ENCODE measurements at regions not wholly inside any gene's neighbourhood (a gene's known extent, or its start where the extent isn't known, plus 50 kb on each side); places are given as distances from the start of the nearest gene placed in this dataset.

DNA sequence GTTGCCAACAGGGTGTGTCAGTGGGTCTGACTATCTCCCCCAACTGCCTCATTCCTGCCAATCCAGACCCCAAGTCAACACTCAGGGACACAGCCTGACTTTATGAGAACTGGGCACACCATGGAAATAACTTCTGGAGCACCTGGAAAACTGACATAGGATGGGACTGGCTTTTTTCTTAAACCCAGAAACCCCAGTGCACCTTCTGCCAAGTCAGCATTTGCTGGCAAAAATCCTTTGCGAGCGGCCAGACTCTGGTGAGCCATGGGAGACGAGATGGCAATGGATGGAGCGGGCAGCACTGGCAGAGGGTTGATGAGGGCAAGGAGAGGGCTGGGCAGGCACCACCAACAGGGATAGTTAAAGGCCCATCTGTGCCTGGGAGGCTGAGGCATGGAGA is 114.4 kb upstream of the OSMR start:
- H3K36me3 ChIP-seq (ENCODE audit: control insufficient read depth in 3 of 3, insufficient read depth in 2 of 3, low read depth in 1 of 3, low read length in 3 of 3), result no peaks in the 10 kb centered on the region
- FAIRE-seq (no peak), DNase-seq (no peak)
- H3K27me3 ChIP-seq (ENCODE audit: control insufficient read depth in 3 of 3, insufficient read depth in 3 of 3, low read length in 3 of 3), result peaks cover 0 to 5% (median 0%) of the 10 kb centered on the region in 3 donors
- no peak overlapping the region for H3K27ac ChIP-seq (ENCODE audit: low read depth in 1 of 3, low read length in 2 of 3)
- H3K9me3 ChIP-seq (ENCODE audit: control insufficient read depth in 2 of 2, insufficient read depth in 1 of 2, low read depth in 1 of 2, low read length in 1 of 2), result no peaks in the 10 kb centered on the region
- WGBS, 3 donors, result 54 to 91% (median 64%) methylated on average over 4 of the region's 4 CpGs
- no peaks in the 10 kb centered on the region for H3K4me1 ChIP-seq (ENCODE audit: control insufficient read depth in 3 of 3, insufficient read depth in 2 of 3, low read depth in 1 of 3, low read length in 2 of 3)
- no peak overlapping the region for H3K4me3 ChIP-seq (ENCODE audit: low read depth in 1 of 3, low read length in 3 of 3)

GRCh38 chr5:38734353-38734752 is 111.5 kb upstream of the OSMR start:
- FAIRE-seq, result no peak
- 43 to 59% (median 45%) methylated on average over 4 of the region's 4 CpGs for WGBS, 3 donors
- H3K9me3 ChIP-seq (ENCODE audit: control insufficient read depth in 2 of 2, insufficient read depth in 1 of 2, low read depth in 1 of 2, low read length in 1 of 2), result no peaks in the 10 kb centered on the region

DNA sequence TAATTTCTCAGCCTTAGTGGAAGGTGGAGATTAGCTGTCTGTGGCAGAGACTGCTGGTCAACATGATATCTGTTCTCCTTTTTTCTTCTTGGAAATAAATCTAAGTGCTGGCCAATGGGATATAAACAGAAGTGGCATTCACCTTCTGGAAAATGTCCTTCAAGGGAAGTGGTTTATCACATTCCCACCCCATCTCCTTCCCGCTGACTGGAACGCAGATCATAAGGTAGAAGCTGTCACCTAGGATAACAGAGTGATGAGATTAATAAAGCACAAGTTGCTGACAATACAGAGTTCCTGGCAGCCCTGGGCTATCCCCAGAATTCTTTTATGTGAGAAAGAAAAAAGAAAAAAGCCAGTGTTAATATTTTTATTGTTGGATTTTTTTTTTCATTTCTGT is 109.7 kb upstream of the OSMR start:
- H3K9me3 ChIP-seq (ENCODE audit: control insufficient read depth in 2 of 2, insufficient read depth in 1 of 2, low read depth in 1 of 2, low read length in 1 of 2), result no peaks in the 10 kb centered on the region
- no peak for FAIRE-seq
- no peaks in the 10 kb centered on the region for H3K4me1 ChIP-seq (ENCODE audit: control insufficient read depth in 3 of 3, insufficient read depth in 2 of 3, low read depth in 1 of 3, low read length in 2 of 3)
- 43 to 87% (median 81%) methylated on average over 2 of the region's 2 CpGs for WGBS, 3 donors
- DNase-seq, result no peak
- no peaks in the 10 kb centered on the region for H3K36me3 ChIP-seq (ENCODE audit: control insufficient read depth in 3 of 3, insufficient read depth in 2 of 3, low read depth in 1 of 3, low read length in 3 of 3)
- peaks cover 0 to 4% (median 0%) of the 10 kb centered on the region in 3 donors for H3K27me3 ChIP-seq (ENCODE audit: control insufficient read depth in 3 of 3, insufficient read depth in 3 of 3, low read length in 3 of 3)
- H3K27ac ChIP-seq (ENCODE audit: low read depth in 1 of 3, low read length in 2 of 3), result no peak overlapping the region
- no peak overlapping the region for H3K4me3 ChIP-seq (ENCODE audit: low read depth in 1 of 3, low read length in 3 of 3)

More at GRCh38 chr5:38734353-38734752, 111.5 kb upstream of the OSMR start:
- Histone ChIP-seq H3K27ac (ENCODE audit: low read depth in 1 of 3, low read length in 2 of 3) (no peak overlapping the region), H3K4me1 (ENCODE audit: control insufficient read depth in 3 of 3, insufficient read depth in 2 of 3, low read depth in 1 of 3, low read length in 2 of 3) (no peaks in the 10 kb centered on the region), H3K27me3 (ENCODE audit: control insufficient read depth in 3 of 3, insufficient read depth in 3 of 3, low read length in 3 of 3) (peaks cover 0 to 4% (median 0%) of the 10 kb centered on the region in 3 donors), H3K4me3 (ENCODE audit: low read depth in 1 of 3, low read length in 3 of 3) (no peak overlapping the region), H3K36me3 (ENCODE audit: control insufficient read depth in 3 of 3, insufficient read depth in 2 of 3, low read depth in 1 of 3, low read length in 3 of 3) (no peaks in the 10 kb centered on the region)
- DNase-seq, result no peak

GRCh38 chr5:38737976-38738375 is 107.8 kb upstream of the OSMR start:
- DNase-seq (no peak), FAIRE-seq (no peak)
- Histone ChIP-seq H3K27me3 (ENCODE audit: control insufficient read depth in 3 of 3, insufficient read depth in 3 of 3, low read length in 3 of 3) (peaks cover 0 to 4% (median 0%) of the 10 kb centered on the region in 3 donors), H3K27ac (ENCODE audit: low read depth in 1 of 3, low read length in 2 of 3) (no peak overlapping the region), H3K9me3 (ENCODE audit: control insufficient read depth in 2 of 2, insufficient read depth in 1 of 2, low read depth in 1 of 2, low read length in 1 of 2) (no peaks in the 10 kb centered on the region), H3K4me1 (ENCODE audit: control insufficient read depth in 3 of 3, insufficient read depth in 2 of 3, low read depth in 1 of 3, low read length in 2 of 3) (no peaks in the 10 kb centered on the region), H3K4me3 (ENCODE audit: low read depth in 1 of 3, low read length in 3 of 3) (no peak overlapping the region), H3K36me3 (ENCODE audit: control insufficient read depth in 3 of 3, insufficient read depth in 2 of 3, low read depth in 1 of 3, low read length in 3 of 3) (no peaks in the 10 kb centered on the region)
- 85 to 93% (median 87%) methylated on average over 6 of the region's 6 CpGs for WGBS, 3 donors

DNA sequence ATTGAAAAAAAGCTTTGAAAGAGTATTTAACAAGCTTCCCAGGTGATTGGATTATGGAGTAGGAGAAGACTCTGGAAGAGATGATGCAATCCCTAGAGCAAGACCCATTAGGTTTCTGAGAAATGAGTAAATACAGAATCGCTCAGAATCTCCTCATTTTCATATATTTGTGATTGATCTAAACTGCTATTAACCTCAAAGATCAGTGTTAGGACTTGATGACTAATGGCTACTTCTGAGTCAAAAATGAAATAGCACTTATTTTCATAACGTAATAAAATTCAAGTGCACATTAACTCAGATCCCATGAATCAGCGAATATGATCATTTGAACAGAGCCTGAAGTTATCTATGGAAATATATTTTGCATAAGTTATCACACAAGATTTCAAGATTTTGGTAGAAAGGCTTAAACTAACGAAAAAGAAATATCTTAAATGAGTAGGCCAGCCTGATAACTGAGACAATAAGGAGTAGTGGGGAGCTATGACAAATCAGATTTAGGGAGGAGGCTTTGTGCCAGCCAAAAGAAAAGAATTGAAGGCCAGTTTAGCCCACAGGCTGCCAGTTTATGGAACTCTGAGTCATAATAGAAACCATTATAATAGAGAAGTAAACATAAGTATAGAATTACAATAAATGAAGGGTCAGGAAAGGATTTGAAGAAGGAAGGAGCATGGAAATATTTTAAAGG is 106.7 kb upstream of the OSMR start:
- no peak for DNase-seq
- Histone ChIP-seq H3K27ac (ENCODE audit: low read depth in 1 of 3, low read length in 2 of 3) (no peak overlapping the region), H3K36me3 (ENCODE audit: control insufficient read depth in 3 of 3, insufficient read depth in 2 of 3, low read depth in 1 of 3, low read length in 3 of 3) (no peaks in the 10 kb centered on the region), H3K4me3 (ENCODE audit: low read depth in 1 of 3, low read length in 3 of 3) (no peak overlapping the region), H3K27me3 (ENCODE audit: control insufficient read depth in 3 of 3, insufficient read depth in 3 of 3, low read length in 3 of 3) (no peaks in the 10 kb centered on the region), H3K9me3 (ENCODE audit: control insufficient read depth in 2 of 2, insufficient read depth in 1 of 2, low read depth in 1 of 2, low read length in 1 of 2) (no peaks in the 10 kb centered on the region), H3K4me1 (ENCODE audit: control insufficient read depth in 3 of 3, insufficient read depth in 2 of 3, low read depth in 1 of 3, low read length in 2 of 3) (no peaks in the 10 kb centered on the region)
- no peak for FAIRE-seq
- WGBS, 3 donors, result 65 to 82% (median 66%) methylated on average over 4 of the region's 4 CpGs

DNA sequence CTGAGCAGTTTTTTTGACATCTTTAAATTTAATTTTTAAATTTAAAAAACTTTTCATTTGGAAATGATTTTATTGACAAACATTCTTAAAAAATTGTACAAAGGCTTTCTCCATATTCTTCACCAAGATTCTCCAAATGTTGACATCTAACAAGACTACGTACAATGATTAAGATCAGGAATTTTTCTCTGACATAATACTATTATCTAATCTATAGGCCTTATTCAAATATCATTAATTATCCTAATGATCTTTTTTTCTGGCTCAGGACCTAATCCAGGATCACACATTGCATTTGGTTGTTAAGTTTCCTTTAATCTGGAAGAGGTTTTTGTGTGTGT is 106.1 kb upstream of the OSMR start:
- Histone ChIP-seq H3K27me3 (ENCODE audit: control insufficient read depth in 3 of 3, insufficient read depth in 3 of 3, low read length in 3 of 3) (no peaks in the 10 kb centered on the region), H3K4me3 (ENCODE audit: low read depth in 1 of 3, low read length in 3 of 3) (no peak overlapping the region), H3K9me3 (ENCODE audit: control insufficient read depth in 2 of 2, insufficient read depth in 1 of 2, low read depth in 1 of 2, low read length in 1 of 2) (no peaks in the 10 kb centered on the region), H3K36me3 (ENCODE audit: control insufficient read depth in 3 of 3, insufficient read depth in 2 of 3, low read depth in 1 of 3, low read length in 3 of 3) (no peaks in the 10 kb centered on the region), H3K4me1 (ENCODE audit: control insufficient read depth in 3 of 3, insufficient read depth in 2 of 3, low read depth in 1 of 3, low read length in 2 of 3) (no peaks in the 10 kb centered on the region), H3K27ac (ENCODE audit: low read depth in 1 of 3, low read length in 2 of 3) (no peak overlapping the region)
- 46 to 81% (median 47%) methylated on average over 1 of the region's 1 CpG for WGBS, 3 donors
- DNase-seq (no peak), FAIRE-seq (no peak)

GRCh38 chr5:38742821-38743220 is 103.0 kb upstream of the OSMR start:
- H3K4me1 ChIP-seq (ENCODE audit: control insufficient read depth in 3 of 3, insufficient read depth in 2 of 3, low read depth in 1 of 3, low read length in 2 of 3), result no peaks in the 10 kb centered on the region
- DNase-seq (no peak), FAIRE-seq (no peak)
- WGBS, 3 donors, result 49 to 60% (median 56%) methylated on average over 3 of the region's 3 CpGs
- no peaks in the 10 kb centered on the region for H3K36me3 ChIP-seq (ENCODE audit: control insufficient read depth in 3 of 3, insufficient read depth in 2 of 3, low read depth in 1 of 3, low read length in 3 of 3)
- H3K4me3 ChIP-seq (ENCODE audit: low read depth in 1 of 3, low read length in 3 of 3), result no peak overlapping the region
- no peak overlapping the region for H3K27ac ChIP-seq (ENCODE audit: low read depth in 1 of 3, low read length in 2 of 3)
- peaks cover 0 to 6% (median 0%) of the 10 kb centered on the region in 3 donors for H3K27me3 ChIP-seq (ENCODE audit: control insufficient read depth in 3 of 3, insufficient read depth in 3 of 3, low read length in 3 of 3)
- no peaks in the 10 kb centered on the region for H3K9me3 ChIP-seq (ENCODE audit: control insufficient read depth in 2 of 2, insufficient read depth in 1 of 2, low read depth in 1 of 2, low read length in 1 of 2)

- no peaks in the 10 kb centered on the region for H3K4me1 ChIP-seq (ENCODE audit: control insufficient read depth in 3 of 3, insufficient read depth in 2 of 3, low read depth in 1 of 3, low read length in 2 of 3)
- no peak for FAIRE-seq
- no peak overlapping the region for H3K4me3 ChIP-seq (ENCODE audit: low read depth in 1 of 3, low read length in 3 of 3)
- H3K27me3 ChIP-seq (ENCODE audit: control insufficient read depth in 3 of 3, insufficient read depth in 3 of 3, low read length in 3 of 3), result peaks cover 0 to 6% (median 0%) of the 10 kb centered on the region in 3 donors
- no peak for DNase-seq
- no peaks in the 10 kb centered on the region for H3K36me3 ChIP-seq (ENCODE audit: control insufficient read depth in 3 of 3, insufficient read depth in 2 of 3, low read depth in 1 of 3, low read length in 3 of 3)
- WGBS, 3 donors, result 53 to 75% (median 59%) methylated on average over 1 of the region's 1 CpG
- no peak overlapping the region for H3K27ac ChIP-seq (ENCODE audit: low read depth in 1 of 3, low read length in 2 of 3)
- H3K9me3 ChIP-seq (ENCODE audit: control insufficient read depth in 2 of 2, insufficient read depth in 1 of 2, low read depth in 1 of 2, low read length in 1 of 2), result no peaks in the 10 kb centered on the region
Measured at GRCh38 chr5:38743562-38743961, 102.2 kb upstream of the OSMR start.
